ENCODE measurements at regions not wholly inside any gene's neighbourhood (a gene's known extent, or its start where the extent isn't known, plus 50 kb on each side); places are given as distances from the start of the nearest gene placed in this dataset.
"Not testable (repeated sequence)": the region's sequence is repeated elsewhere in the genome, so short reads cannot be mapped to it uniquely, and the experiment has no call there.

- H3K27ac ChIP-seq (replicated peaks): no peak overlapping the region
- no peak for DNase-seq (ENCODE audit: low read depth in 1 of 2, low spot score in 1 of 2)
- no peak overlapping the region for H3K4me3 ChIP-seq (replicated peaks; ENCODE audit: insufficient read depth, low read length)
- TF ChIP-seq POLR2AphosphoS5 (IDR thresholded peaks at IDR 0.05; ENCODE audit: low read depth): no peak
- TF ChIP-seq GABPA (IDR thresholded peaks at IDR 0.05; ENCODE audit: low read depth): no peak
- no peak for TF ChIP-seq REST (IDR thresholded peaks at IDR 0.05; ENCODE audit: insufficient replicate concordance, low read depth)
- TF ChIP-seq CTCF (IDR thresholded peaks at IDR 0.05; ENCODE audit: insufficient read depth, low read length): no peak
- TF ChIP-seq SPI1 (IDR thresholded peaks at IDR 0.05; ENCODE audit: borderline replicate concordance, low read depth): no peak
- H3K27me3 ChIP-seq (ENCODE audit: insufficient read depth, poor library complexity, severe bottlenecking): no peaks in the 10 kb centered on the region
Observed at GRCh38 chr12:131316388-131316787, 362.7 kb downstream of the ADGRD1 start.

DNA sequence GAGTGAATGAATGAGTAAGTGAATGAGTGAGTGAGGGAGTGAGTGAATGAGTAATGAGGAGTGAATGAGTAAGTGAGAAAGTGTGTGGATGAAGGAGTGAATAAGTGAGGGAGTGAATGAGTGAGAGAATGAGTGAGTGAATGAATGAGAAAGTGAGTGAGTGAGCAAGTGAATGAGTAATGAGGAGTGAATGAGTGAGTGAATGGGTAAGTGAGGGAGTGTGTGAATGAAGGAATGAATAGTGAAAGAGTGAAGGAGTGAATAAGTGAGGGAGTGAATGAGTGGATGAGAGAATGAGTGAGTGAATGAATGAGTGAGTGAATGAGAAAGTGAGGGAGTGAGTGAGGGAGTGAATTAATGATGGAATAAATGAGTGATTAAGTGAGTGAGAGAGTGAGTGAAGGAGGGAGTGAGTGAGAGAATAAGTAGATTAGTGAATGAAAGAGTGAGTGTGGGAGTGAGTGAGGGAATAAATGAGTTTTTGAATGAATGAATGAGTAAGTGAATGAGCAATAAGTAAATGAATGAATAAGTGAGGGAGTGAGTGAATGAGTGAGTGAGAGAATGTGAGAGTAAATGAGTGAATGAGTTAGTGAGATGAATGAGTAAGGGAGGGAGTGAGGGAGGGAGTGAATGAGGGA is 364.5 kb downstream of the ADGRD1 start:
- no peak for DNase-seq (ENCODE audit: low read depth in 1 of 2, low spot score in 1 of 2)
- Histone ChIP-seq H3K27me3 (ENCODE audit: insufficient read depth, poor library complexity, severe bottlenecking) (no peaks in the 10 kb centered on the region), H3K4me3 (replicated peaks; ENCODE audit: insufficient read depth, low read length) (no peak overlapping the region), H3K27ac (replicated peaks) (no peak overlapping the region)
- TF ChIP-seq SPI1 (IDR thresholded peaks at IDR 0.05; ENCODE audit: borderline replicate concordance, low read depth) (no peak), POLR2AphosphoS5 (IDR thresholded peaks at IDR 0.05; ENCODE audit: low read depth) (no peak), GABPA (IDR thresholded peaks at IDR 0.05; ENCODE audit: low read depth) (no peak), REST (IDR thresholded peaks at IDR 0.05; ENCODE audit: insufficient replicate concordance, low read depth) (no peak)

DNA sequence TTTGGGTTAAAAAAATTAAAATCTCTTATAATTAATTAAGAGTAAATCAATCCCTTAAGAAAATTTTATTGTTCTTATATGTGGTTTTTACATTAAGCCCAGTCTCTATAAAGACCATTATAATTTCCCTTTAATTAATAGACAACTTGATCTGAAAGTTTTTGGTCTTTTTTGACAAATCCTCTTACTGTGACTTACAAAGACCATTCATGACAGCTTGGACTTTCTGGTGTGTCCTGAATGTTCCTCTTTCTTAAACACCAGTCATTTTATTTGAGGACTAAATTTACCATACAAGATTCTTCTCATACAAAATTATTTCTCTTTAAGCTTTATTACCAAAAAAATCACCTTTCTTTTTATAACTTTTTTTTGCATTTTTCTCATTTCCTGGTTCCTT is 368.3 kb downstream of the ADGRD1 start:
- TF ChIP-seq GABPA (IDR thresholded peaks at IDR 0.05; ENCODE audit: low read depth): no peak
- no peak for TF ChIP-seq REST (IDR thresholded peaks at IDR 0.05; ENCODE audit: insufficient replicate concordance, low read depth)
- TF ChIP-seq SPI1 (IDR thresholded peaks at IDR 0.05; ENCODE audit: borderline replicate concordance, low read depth): no peak
- TF ChIP-seq CTCF (IDR thresholded peaks at IDR 0.05; ENCODE audit: insufficient read depth, low read length): no peak
- TF ChIP-seq POLR2AphosphoS5 (IDR thresholded peaks at IDR 0.05; ENCODE audit: low read depth): no peak
- DNase-seq (ENCODE audit: low read depth in 1 of 2, low spot score in 1 of 2): no peak
- Histone ChIP-seq H3K27ac (replicated peaks) (no peak overlapping the region), H3K4me3 (replicated peaks; ENCODE audit: insufficient read depth, low read length) (no peak overlapping the region), H3K27me3 (ENCODE audit: insufficient read depth, poor library complexity, severe bottlenecking) (no peaks in the 10 kb centered on the region)

DNA sequence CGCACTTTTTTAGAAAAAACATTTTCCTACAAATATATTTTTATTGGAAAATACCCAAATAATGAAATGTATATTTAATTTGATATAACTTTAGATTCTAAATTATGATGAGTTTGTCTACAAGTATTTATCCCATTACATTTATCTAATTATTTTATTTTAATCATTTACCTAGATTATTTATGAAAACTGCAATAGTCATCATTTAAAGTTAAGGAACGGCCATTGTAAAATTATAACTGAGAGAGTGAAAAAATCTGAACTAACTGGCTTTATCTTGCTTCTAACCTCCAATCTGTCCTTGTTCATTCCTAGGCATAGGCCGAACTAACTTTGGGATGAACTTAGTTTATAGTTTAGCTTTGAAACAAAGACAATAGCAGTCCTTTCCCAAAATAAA is 368.8 kb downstream of the ADGRD1 start:
- H3K27ac ChIP-seq (replicated peaks); H3K27me3 ChIP-seq (ENCODE audit: insufficient read depth, poor library complexity, severe bottlenecking); DNase-seq (ENCODE audit: low read depth in 1 of 2, low spot score in 1 of 2); H3K4me3 ChIP-seq (replicated peaks; ENCODE audit: insufficient read depth, low read length): not testable (repeated sequence)
